ENCODE measurements at regions not wholly inside any gene's neighbourhood (a gene's known extent, or its start where the extent isn't known, plus 50 kb on each side); places are given as distances from the start of the nearest gene placed in this dataset.

DNA sequence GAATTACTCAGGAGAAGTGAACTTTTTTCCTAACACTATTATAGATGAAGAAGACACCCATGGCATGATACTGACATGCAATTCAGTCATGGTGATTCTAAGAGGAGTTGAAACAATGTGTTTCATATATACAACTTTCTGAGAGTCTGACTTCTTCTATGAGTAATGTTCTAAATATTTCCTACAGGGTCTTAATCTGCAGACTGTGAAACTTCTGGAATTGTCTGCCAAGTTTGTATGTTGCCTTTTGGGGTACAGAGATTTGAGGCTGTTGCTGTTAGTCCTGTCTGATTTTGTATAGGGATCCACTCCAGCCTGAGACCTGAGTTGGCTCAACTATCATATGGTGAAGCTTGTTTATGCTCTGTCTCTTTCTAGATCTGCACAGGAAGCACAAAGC is 160.6 kb upstream of the GATB start:
- TF ChIP-seq FOXP2 (optimal IDR thresholded peaks at IDR 0.05; ENCODE audit: borderline replicate concordance, extremely low read depth, extremely low read length, insufficient read depth) (no peak), TAF1 (IDR thresholded peaks at IDR 0.05; ENCODE audit: borderline replicate concordance, insufficient read depth, low read length) (no peak), POLR2AphosphoS5 (IDR thresholded peaks at IDR 0.05; ENCODE audit: low read depth, low read length) (no peak), SIN3A (IDR thresholded peaks at IDR 0.05; ENCODE audit: borderline replicate concordance, insufficient read depth, low read length) (no peak)
- TF ChIP-seq, protein P1, sequence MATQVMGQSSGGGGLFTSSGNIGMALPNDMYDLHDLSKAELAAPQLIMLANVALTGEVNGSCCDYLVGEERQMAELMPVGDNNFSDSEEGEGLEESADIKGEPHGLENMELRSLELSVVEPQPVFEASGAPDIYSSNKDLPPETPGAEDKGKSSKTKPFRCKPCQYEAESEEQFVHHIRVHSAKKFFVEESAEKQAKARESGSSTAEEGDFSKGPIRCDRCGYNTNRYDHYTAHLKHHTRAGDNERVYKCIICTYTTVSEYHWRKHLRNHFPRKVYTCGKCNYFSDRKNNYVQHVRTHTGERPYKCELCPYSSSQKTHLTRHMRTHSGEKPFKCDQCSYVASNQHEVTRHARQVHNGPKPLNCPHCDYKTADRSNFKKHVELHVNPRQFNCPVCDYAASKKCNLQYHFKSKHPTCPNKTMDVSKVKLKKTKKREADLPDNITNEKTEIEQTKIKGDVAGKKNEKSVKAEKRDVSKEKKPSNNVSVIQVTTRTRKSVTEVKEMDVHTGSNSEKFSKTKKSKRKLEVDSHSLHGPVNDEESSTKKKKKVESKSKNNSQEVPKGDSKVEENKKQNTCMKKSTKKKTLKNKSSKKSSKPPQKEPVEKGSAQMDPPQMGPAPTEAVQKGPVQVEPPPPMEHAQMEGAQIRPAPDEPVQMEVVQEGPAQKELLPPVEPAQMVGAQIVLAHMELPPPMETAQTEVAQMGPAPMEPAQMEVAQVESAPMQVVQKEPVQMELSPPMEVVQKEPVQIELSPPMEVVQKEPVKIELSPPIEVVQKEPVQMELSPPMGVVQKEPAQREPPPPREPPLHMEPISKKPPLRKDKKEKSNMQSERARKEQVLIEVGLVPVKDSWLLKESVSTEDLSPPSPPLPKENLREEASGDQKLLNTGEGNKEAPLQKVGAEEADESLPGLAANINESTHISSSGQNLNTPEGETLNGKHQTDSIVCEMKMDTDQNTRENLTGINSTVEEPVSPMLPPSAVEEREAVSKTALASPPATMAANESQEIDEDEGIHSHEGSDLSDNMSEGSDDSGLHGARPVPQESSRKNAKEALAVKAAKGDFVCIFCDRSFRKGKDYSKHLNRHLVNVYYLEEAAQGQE (IDR thresholded peaks at IDR 0.05; ENCODE audit: insufficient read depth in 1 of 2, low read depth in 2 of 2, low read length in 2 of 2): no peak

DNA sequence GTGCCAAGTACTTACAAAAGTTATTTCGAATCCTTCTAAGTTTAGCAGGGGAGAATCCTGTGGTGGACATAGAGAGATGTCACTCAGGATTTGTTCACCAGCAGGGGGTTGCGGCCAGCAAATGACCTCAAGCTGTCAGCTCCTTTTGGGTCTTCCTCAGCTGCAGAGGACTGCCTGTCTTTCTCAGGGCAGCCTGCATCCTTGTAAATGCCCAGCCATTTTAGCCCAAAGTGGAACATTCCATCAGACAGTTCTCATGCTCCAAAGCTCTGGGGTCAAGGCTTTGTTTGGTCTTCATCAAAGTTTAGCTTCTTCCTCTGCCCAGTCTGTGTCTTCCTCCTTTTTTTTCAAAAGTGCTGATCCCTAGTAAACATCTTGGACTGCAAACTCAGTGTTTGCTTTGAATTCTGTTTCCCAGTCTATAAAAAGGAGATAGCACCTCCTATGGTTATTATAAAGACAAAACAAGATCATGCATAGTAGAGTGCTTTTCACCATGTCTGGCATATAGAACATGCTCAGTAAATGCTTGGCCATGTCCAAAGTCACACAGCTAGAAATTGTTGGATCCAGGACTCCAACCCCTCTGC is 156.4 kb upstream of the GATB start:
- TF ChIP-seq, protein P1 (IDR thresholded peaks at IDR 0.05; ENCODE audit: insufficient read depth in 1 of 2, low read depth in 2 of 2, low read length in 2 of 2): no peak
- no peak for TF ChIP-seq SIN3A (IDR thresholded peaks at IDR 0.05; ENCODE audit: borderline replicate concordance, insufficient read depth, low read length)
- TF ChIP-seq POLR2AphosphoS5 (IDR thresholded peaks at IDR 0.05; ENCODE audit: low read depth, low read length): no peak
- no peak for TF ChIP-seq TAF1 (IDR thresholded peaks at IDR 0.05; ENCODE audit: borderline replicate concordance, insufficient read depth, low read length)
- TF ChIP-seq FOXP2 (optimal IDR thresholded peaks at IDR 0.05; ENCODE audit: borderline replicate concordance, extremely low read depth, extremely low read length, insufficient read depth): no peak

DNA sequence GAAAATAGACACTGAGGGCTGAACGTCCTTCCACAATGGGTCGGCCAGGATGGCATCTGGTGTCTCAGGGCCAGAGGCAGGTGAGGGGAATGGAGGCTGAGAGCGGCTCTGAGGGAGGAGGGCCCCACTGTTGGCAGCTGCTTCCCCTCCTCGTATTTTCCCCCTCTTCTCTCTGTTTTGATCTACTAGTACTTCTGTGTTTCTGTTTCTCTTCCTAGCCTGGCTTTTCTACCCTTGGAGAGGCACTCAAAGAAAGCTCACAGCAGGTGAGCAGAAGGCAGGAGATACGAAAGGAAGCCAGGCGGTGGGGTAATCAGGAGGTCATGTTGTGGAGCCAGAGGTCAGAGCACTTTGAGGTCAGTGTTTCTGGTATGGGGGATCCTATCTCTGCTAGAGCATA is 151.8 kb upstream of the GATB start:
- TF ChIP-seq SIN3A (IDR thresholded peaks at IDR 0.05; ENCODE audit: borderline replicate concordance, insufficient read depth, low read length) (no peak), TAF1 (IDR thresholded peaks at IDR 0.05; ENCODE audit: borderline replicate concordance, insufficient read depth, low read length) (no peak)

DNA sequence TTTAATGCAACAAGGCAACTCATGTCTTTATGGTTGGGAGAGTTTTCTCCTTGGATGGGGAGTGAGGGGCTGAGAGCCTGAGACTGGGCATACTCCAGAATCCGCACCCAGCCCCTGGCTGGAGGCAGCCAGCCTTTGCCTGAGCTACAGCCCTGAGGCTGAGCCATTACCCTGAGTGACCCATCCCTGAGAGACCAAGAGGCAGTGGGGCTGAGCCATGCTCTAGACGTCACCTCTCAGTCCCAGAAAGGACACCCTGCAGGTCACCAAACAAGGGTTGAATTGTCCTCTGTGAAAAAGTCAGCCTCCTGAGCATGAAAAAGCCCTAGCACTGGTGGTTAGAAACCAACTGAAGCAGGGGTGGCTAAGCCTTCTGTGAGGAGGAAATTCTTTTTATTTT is 151.2 kb upstream of the GATB start:
- TF ChIP-seq, protein P1 (IDR thresholded peaks at IDR 0.05; ENCODE audit: insufficient read depth in 1 of 2, low read depth in 2 of 2, low read length in 2 of 2): no peak
- no peak for TF ChIP-seq SIN3A (IDR thresholded peaks at IDR 0.05; ENCODE audit: borderline replicate concordance, insufficient read depth, low read length)
- no peak for TF ChIP-seq TAF1 (IDR thresholded peaks at IDR 0.05; ENCODE audit: borderline replicate concordance, insufficient read depth, low read length)
- TF ChIP-seq POLR2AphosphoS5 (IDR thresholded peaks at IDR 0.05; ENCODE audit: low read depth, low read length): no peak
- no peak for TF ChIP-seq FOXP2 (optimal IDR thresholded peaks at IDR 0.05; ENCODE audit: borderline replicate concordance, extremely low read depth, extremely low read length, insufficient read depth)

DNA sequence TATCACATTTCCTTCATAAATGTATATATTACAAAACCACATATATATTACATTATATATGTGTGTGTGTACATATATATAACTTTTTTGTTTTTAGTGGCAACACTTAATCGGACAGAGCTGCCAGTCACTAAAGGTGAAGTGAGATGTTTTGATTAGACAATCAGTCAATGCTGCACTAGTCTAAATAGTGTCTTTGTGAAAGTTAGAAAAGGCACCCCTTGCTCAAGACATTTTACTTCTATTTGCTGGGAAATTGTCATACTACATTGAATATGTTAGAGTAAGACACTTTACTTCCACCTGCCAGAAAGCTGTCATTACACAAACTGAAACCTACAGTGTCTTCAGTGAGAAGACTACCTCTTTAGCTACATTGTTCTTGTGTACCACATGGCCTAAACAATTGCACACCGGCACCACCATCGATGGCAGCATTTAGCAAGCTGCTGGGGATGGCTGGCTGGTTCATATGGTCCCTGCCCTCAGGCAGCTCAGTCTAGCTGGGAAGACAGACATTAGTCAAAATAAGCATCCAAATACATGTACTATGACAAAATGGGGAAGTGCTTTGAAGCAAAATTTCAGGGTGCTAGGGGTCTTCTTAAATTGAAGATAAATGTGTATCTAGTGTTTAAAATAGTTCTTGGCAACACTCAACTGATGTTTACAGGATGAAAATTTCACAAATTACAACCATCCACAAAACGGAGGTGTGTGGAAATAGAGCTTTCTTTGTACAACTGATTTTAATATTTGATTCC is 148.1 kb upstream of the GATB start:
- no peak for TF ChIP-seq FOXP2 (optimal IDR thresholded peaks at IDR 0.05; ENCODE audit: borderline replicate concordance, extremely low read depth, extremely low read length, insufficient read depth)
- TF ChIP-seq SIN3A (IDR thresholded peaks at IDR 0.05; ENCODE audit: borderline replicate concordance, insufficient read depth, low read length): no peak
- no peak for TF ChIP-seq TAF1 (IDR thresholded peaks at IDR 0.05; ENCODE audit: borderline replicate concordance, insufficient read depth, low read length)

DNA sequence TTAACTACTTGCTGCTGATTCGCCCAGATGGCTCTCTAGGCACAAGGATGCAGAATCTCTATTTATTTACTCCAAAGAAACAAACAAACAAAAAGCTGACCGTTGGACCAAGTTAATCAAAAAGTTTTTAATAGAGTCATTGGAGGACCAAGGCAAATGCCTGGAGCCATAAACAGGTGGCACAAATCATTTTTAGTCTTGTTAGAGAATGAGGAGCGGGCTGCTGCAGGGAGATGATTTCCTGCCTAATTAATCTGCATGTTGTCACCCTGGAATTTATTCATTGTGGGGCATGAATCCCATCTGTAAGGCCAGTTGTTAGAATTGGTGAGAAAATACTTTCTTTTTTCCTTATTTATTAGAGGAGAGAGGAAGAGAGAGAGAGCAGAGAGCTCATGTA is 147.4 kb upstream of the GATB start:
- TF ChIP-seq, protein P1 (IDR thresholded peaks at IDR 0.05; ENCODE audit: insufficient read depth in 1 of 2, low read depth in 2 of 2, low read length in 2 of 2): no peak
- TF ChIP-seq TAF1 (IDR thresholded peaks at IDR 0.05; ENCODE audit: borderline replicate concordance, insufficient read depth, low read length) (no peak), FOXP2 (optimal IDR thresholded peaks at IDR 0.05; ENCODE audit: borderline replicate concordance, extremely low read depth, extremely low read length, insufficient read depth) (no peak), SIN3A (IDR thresholded peaks at IDR 0.05; ENCODE audit: borderline replicate concordance, insufficient read depth, low read length) (no peak), POLR2AphosphoS5 (IDR thresholded peaks at IDR 0.05; ENCODE audit: low read depth, low read length) (no peak)

Measured in PFSK-1 (cell line).